GM21723 (cell line): ENCODE measurements at regions not wholly inside any gene's neighbourhood (a gene's known extent, or its start where the extent isn't known, plus 50 kb on each side); places are given as distances from the start of the nearest gene placed in this dataset.

Experiments used
- ATAC-seq: cut with Tn5 transposase; IDR thresholded peaks from one replicate; pipeline ENCODE4 v1.9.1; 2021; ENCODE audit warnings: mild to moderate bottlenecking, moderate library complexity; ENCODE audit not compliant: unreplicated experiment

- no peak for ATAC-seq
Observed at GRCh38 chr1:82219841-82220240, 419.1 kb downstream of the ADGRL2 start.

DNA sequence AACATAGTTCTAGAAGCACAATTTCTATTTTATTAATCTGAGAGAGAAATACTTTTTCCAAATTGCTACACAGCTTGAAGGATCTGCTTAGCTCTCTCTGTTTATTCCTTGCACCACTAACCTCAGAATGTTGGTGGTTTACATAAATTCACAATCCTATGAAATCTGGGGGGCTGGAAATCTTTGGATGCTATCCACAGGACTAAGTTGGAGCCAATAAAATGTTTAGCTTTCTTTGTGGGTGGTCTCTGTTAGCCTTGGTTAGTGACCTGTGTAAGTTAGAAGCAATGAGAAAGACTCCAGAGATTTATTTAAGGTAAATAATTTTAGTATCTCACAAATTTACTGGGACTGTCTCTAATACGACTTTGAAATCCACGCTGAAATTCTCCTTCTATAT, 418.1 kb downstream of the ADGRL2 start:
- ATAC-seq: no peak

DNA sequence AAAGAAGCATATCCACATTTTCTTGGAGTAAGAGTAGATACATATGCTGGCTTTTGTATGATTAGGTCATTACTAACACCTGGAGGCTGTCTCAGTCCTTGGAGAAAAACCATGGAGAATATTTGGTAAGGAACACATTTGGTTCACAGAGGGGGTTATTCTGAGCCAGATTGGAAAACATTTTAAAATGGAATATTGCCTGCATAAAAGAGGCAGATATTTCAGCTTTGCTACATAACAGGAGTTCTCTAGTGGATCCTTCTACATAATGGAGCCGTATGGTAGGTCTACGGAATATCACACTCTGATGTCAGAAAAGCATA, 415.1 kb downstream of the ADGRL2 start:
- no peak for ATAC-seq

- no peak for ATAC-seq
Observed at GRCh38 chr1:82215056-82215852, 414.5 kb downstream of the ADGRL2 start.

DNA sequence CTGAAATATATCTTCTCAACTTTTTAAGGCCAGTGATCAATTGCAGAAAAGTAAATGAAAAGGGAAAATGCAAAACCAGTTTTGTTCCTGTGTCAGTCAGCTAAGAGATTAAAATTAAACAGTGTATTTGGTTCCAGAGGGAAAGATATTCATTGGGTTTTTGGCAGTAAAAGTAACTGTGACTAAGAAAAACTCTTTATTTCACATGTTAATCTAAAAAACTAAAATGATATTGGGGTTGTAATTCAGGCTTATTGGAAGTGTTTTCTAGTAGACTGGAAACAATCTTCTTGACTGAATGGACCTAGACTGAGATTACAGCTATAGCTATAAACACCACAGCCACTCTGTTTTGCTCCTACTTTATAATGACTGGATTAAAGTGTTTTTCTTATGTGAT, 413.9 kb downstream of the ADGRL2 start:
- no peak for ATAC-seq

DNA sequence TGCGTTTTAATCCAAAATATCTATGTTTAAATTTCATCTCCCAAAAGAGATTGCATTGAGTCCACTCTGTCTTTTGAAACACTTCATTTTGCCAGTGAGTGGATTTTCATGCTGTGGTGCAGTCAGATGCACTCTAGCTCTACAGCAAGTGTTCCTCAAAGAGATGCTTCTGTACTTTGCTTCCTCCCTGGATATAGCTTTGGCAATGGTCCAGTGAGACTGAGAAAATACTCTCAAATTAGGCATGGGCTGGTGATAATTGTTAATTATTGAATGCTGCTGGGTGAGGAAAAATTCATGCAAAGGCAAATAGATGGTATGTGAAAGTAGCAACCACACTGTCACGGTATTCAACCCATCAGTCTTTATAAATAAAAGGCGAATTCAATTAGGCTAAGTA, 396.9 kb downstream of the ADGRL2 start:
- ATAC-seq: no peak

GRCh38 chr1:82195245-82195644, 394.5 kb downstream of the ADGRL2 start:
- no peak for ATAC-seq

GRCh38 chr1:82185084-82185483, 384.4 kb downstream of the ADGRL2 start:
- no peak for ATAC-seq

DNA sequence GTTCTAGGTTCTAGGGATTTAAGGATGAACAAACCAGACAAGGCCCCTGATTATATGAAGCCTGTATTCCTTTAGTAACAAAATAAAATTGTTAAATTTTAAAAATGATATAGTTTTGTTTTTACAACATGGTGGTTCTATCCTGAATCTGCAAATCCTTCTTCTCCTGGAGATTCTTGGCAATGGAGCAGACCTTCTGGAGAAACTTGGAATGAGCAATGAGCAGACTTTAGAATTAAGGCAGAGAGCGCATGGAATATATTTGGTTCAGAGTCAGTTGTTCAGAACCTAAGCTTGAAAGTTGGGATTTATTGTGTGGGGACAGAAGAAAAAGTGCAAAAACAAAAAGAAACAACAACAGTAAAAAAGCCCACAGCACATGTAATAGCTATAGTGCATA, 381.1 kb downstream of the ADGRL2 start:
- ATAC-seq: no peak

DNA sequence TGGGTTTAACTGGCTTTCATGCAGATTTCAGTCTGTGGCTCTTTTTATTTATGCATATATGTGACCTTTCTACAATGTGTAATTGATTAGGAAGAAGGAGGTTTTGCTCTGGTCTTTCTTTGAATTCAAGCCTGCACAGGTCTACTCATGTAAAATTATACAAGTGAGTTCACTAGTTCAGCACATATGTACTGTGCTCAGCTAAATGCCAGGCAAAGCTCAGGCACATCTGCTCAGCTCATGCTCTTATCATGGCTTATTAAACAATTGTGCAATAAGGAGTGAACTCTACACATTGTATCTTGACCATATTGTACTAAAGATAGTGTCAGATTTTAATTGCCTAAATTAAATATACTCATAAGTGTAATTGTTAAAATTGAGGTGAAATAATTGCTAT, 378.4 kb downstream of the ADGRL2 start:
- no peak for ATAC-seq

GRCh38 chr1:82177192-82177591, 376.5 kb downstream of the ADGRL2 start:
- ATAC-seq: no peak

DNA sequence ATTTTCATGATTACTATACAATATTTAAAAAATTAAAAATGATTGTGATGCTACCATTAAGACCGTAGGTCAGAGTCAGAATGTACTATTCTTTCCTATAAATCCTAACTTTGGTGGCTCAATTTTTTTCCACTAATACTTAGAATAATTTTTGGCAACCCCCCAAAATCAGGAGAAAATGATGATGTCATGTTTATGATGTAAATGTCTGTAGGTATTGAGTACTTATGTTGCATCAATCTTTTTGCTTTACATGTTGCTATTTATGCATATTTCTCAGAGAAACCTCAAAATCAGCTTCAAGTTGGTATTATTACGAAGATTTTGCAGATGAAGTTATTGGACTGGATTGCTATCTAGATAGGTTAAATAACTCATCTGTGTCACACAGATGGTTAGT, 371.2 kb downstream of the ADGRL2 start:
- ATAC-seq: no peak

GRCh38 chr1:82168482-82168881, 367.7 kb downstream of the ADGRL2 start:
- ATAC-seq: no peak

GRCh38 chr1:82165304-82165703, 364.6 kb downstream of the ADGRL2 start:
- no peak for ATAC-seq

- no peak for ATAC-seq
Observed at GRCh38 chr1:82162486-82163420, 362.0 kb downstream of the ADGRL2 start.

- ATAC-seq: no peak
Observed at GRCh38 chr1:82161700-82162141, 361.0 kb downstream of the ADGRL2 start.

- no peak for ATAC-seq
Observed at GRCh38 chr1:82160903-82161302, 360.2 kb downstream of the ADGRL2 start.

GRCh38 chr1:82160036-82160435, 359.3 kb downstream of the ADGRL2 start:
- no peak for ATAC-seq

GRCh38 chr1:82158981-82159380, 358.2 kb downstream of the ADGRL2 start:
- ATAC-seq: no peak

GRCh38 chr1:82154219-82154970, 353.7 kb downstream of the ADGRL2 start:
- ATAC-seq: no peak

DNA sequence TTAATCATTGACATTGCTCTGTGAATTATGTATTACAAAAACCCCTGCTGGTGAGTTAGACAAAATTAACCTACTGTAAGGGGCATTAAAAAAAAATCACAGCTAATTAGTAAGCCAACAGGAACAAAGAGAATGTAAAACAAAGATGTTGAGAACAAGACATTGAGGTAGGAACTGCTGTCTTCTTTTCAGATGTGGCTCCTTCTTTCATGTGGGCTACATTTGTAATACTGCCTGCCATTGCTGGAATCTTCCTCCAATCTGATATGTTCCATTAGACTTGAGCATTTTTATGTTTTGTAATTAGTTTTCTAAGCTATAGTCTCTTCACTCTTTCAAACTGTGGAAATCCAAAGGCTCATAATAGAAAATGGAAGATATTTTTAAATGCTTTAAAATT, 353.0 kb downstream of the ADGRL2 start:
- no peak for ATAC-seq
